Left hindlimb (tissue), 1 donor: ENCODE measurements at regions not wholly inside any gene's neighbourhood (a gene's known extent, or its start where the extent isn't known, plus 50 kb on each side); places are given as distances from the start of the nearest gene placed in this dataset.

Experiments used
- DNase-seq: peaks from one replicate; pipeline ENCODE4 v3.0.0-alpha.2; 2018

GRCh38 chr6:119476024-119476423 lies 126.5 kb upstream of the MAN1A1 start:
- DNase-seq, result no peak

GRCh38 chr6:119470893-119471542 lies 121.5 kb upstream of the MAN1A1 start:
- no peak for DNase-seq

GRCh38 chr6:119467488-119468081 lies 118.0 kb upstream of the MAN1A1 start:
- DNase-seq, result no peak

GRCh38 chr6:119466226-119466625 lies 116.7 kb upstream of the MAN1A1 start:
- DNase-seq, result no peak

- no peak for DNase-seq
Observed at GRCh38 chr6:119463081-119463626, 113.6 kb upstream of the MAN1A1 start.

- DNase-seq, result no peak
Observed at GRCh38 chr6:119461187-119461586, 111.6 kb upstream of the MAN1A1 start.

- DNase-seq, result no peak
Observed at GRCh38 chr6:119459207-119459974, 109.8 kb upstream of the MAN1A1 start.

- no peak for DNase-seq
Observed at GRCh38 chr6:119454714-119455113, 105.2 kb upstream of the MAN1A1 start.

GRCh38 chr6:119453242-119454200 lies 104.0 kb upstream of the MAN1A1 start:
- no peak for DNase-seq

GRCh38 chr6:119449331-119450156 lies 100.0 kb upstream of the MAN1A1 start:
- DNase-seq, result no peak

- DNase-seq, result no peak
Observed at GRCh38 chr6:119447921-119448320, 98.4 kb upstream of the MAN1A1 start.

GRCh38 chr6:119446609-119447008 lies 97.0 kb upstream of the MAN1A1 start:
- no peak for DNase-seq

- DNase-seq, result no peak
Observed at GRCh38 chr6:119446115-119446554, 96.6 kb upstream of the MAN1A1 start.

GRCh38 chr6:119445666-119446065 lies 96.1 kb upstream of the MAN1A1 start:
- DNase-seq, result no peak

- DNase-seq, result no peak
Observed at GRCh38 chr6:119444642-119445557, 95.3 kb upstream of the MAN1A1 start.

GRCh38 chr6:119443993-119444641 lies 94.6 kb upstream of the MAN1A1 start:
- DNase-seq, result no peak

- no peak for DNase-seq
Observed at GRCh38 chr6:119442776-119443184, 93.2 kb upstream of the MAN1A1 start.

- DNase-seq, result no peak
Observed at GRCh38 chr6:119440953-119441352, 91.4 kb upstream of the MAN1A1 start.

- DNase-seq, result no peak
Observed at GRCh38 chr6:119436583-119436982, 87.0 kb upstream of the MAN1A1 start.

- no peak for DNase-seq
Observed at GRCh38 chr6:119431799-119432198, 82.2 kb upstream of the MAN1A1 start.
